A673 (cell line): ENCODE measurements at regions not wholly inside any gene's neighbourhood (a gene's known extent, or its start where the extent isn't known, plus 50 kb on each side); places are given as distances from the start of the nearest gene placed in this dataset.

Experiments used
- BruUV-seq: library from RNA; stranded (reverse); fragments of 400-500 nt; replicated peaks from 2 replicates; lab custom pipeline; 2021; lab: Mats Ljungman, UMichigan
- CTCF ChIA-PET: fragments of 300-600 bp; sonication (Branson Sonifier 250); formaldehyde crosslinking; loops from one replicate; lab custom pipeline; 2022; ENCODE audit warnings: antibody characterized with exemption; lab: Charles Lee
- POLR2A ChIA-PET: fragments of 300-600 bp; sonication (Branson Sonifier 250); formaldehyde crosslinking; loops from one replicate; lab custom pipeline; 2022; ENCODE audit warnings: antibody characterized with exemption; ENCODE audit not compliant: low non-redundant PET; lab: Charles Lee
- DNase-seq: peaks from one replicate; pipeline ENCODE4 v3.0.0-alpha.2; 2015; ENCODE audit warnings: low spot score
- H3K27ac ChIP-seq: fragments of 200-600 bp; sonication (generic); 2 replicates; pipeline ENCODE4 v1.5.1; 2016; ENCODE audit warnings: mixed run types, low read depth, mild to moderate bottlenecking, mixed read lengths, antibody characterized with exemption, low read length; ENCODE audit not compliant: poor library complexity, severe bottlenecking
- H3K27me3 ChIP-seq: fragments of 200-600 bp; sonication (generic); replicated peaks from 2 replicates; pipeline ENCODE4 v1.6.1; 2017; ENCODE audit warnings: mixed run types, low read depth, mild to moderate bottlenecking, mixed read lengths, antibody characterized with exemption, low read length; ENCODE audit not compliant: insufficient read depth, poor library complexity
- H3K36me3 ChIP-seq: fragments of 200-600 bp; sonication (generic); 2 replicates; pipeline ENCODE4 v1.6.1; 2016; ENCODE audit warnings: mixed run types, mild to moderate bottlenecking, mixed read lengths, antibody characterized with exemption, low read length; ENCODE audit not compliant: insufficient read depth, poor library complexity, severe bottlenecking
- H3K4me1 ChIP-seq: fragments of 200-600 bp; sonication (generic); 2 replicates; pipeline ENCODE4 v1.6.1; 2017; ENCODE audit warnings: mixed run types, mild to moderate bottlenecking, mixed read lengths, antibody characterized with exemption, low read length; ENCODE audit not compliant: insufficient read depth, poor library complexity, severe bottlenecking
- H3K4me3 ChIP-seq: fragments of 200-600 bp; sonication (generic); 2 replicates; pipeline ENCODE4 v1.5.1; 2016; ENCODE audit warnings: low read depth, mixed run types, mild to moderate bottlenecking, mixed read lengths, low read length; ENCODE audit not compliant: poor library complexity, severe bottlenecking
- H3K9me3 ChIP-seq: fragments of 200-600 bp; sonication (generic); 2 replicates; pipeline ENCODE4 v1.6.1; 2016; ENCODE audit warnings: mixed run types, low read depth, mild to moderate bottlenecking, mixed read lengths, antibody characterized with exemption, low read length; ENCODE audit not compliant: poor library complexity, severe bottlenecking
- CTCF ChIP-seq: fragments of 300-800, 200-600 bp; sonication (generic); conservative IDR thresholded peaks from 2 replicates; pipeline ENCODE4 v1.5.1; 2017; ENCODE audit warnings: low read depth, mild to moderate bottlenecking, antibody characterized with exemption, low read length, moderate library complexity, mixed read lengths
- EZH2 ChIP-seq: fragments of 200-600 bp; sonication (generic); IDR thresholded peaks from 2 replicates; pipeline ENCODE4 v1.6.1; 2017; ENCODE audit warnings: borderline replicate concordance, low read depth, mild to moderate bottlenecking, mixed read lengths, antibody characterized with exemption, low read length; ENCODE audit not compliant: poor library complexity, severe bottlenecking
- intact Hi-C: fragments of 100-400 bp; cut with micrococcal nuclease; formaldehyde crosslinking; loops from one replicate; pipeline ENCODE4 v1.10.0; 2022; ENCODE audit not compliant: unreplicated experiment

GRCh38 chr5:6545770-6546690 is 86.8 kb downstream of the NSUN2 start:
- intact Hi-C loops, result no loop called here
- no peaks in the 10 kb centered on the region for H3K4me1 ChIP-seq
- DNase-seq, result peak; percentile 25
- H3K27ac ChIP-seq, result no peak overlapping the region
- H3K36me3 ChIP-seq, result no peaks in the 10 kb centered on the region
- TF ChIP-seq EZH2 (no peak), CTCF (no peak)
- no peaks in the 10 kb centered on the region for H3K9me3 ChIP-seq
- ChIA-PET CTCF (no interaction called here), POLR2A (no interaction called here)
- no TSS peak for BruUV-seq
- no peaks in the 10 kb centered on the region for H3K27me3 ChIP-seq
- H3K4me3 ChIP-seq, result no peak overlapping the region

- POLR2A ChIA-PET, result no interaction called here
- no peaks in the 10 kb centered on the region for H3K36me3 ChIP-seq
- no peaks in the 10 kb centered on the region for H3K27me3 ChIP-seq
- TF ChIP-seq EZH2, result no peak
- no peak for TF ChIP-seq CTCF
- no peak overlapping the region for H3K4me3 ChIP-seq
- no peaks in the 10 kb centered on the region for H3K9me3 ChIP-seq
- no peak for DNase-seq
- intact Hi-C loops, result no loop called here
- BruUV-seq, result no TSS peak
- CTCF ChIA-PET, result no interaction called here
- H3K4me1 ChIP-seq, result no peaks in the 10 kb centered on the region
- no peak overlapping the region for H3K27ac ChIP-seq
Observed at GRCh38 chr5:6545036-6545693, 87.7 kb downstream of the NSUN2 start.

- no TSS peak for BruUV-seq
- H3K9me3 ChIP-seq, result no peaks in the 10 kb centered on the region
- intact Hi-C loops, result no loop called here
- no peak for TF ChIP-seq EZH2
- no peak for TF ChIP-seq CTCF
- H3K36me3 ChIP-seq, result no peaks in the 10 kb centered on the region
- ChIA-PET POLR2A (no interaction called here), CTCF (no interaction called here)
- no peak for DNase-seq
- H3K27me3 ChIP-seq, result peaks cover 1% of the 10 kb centered on the region
- H3K4me3 ChIP-seq, result no peak overlapping the region
- no peaks in the 10 kb centered on the region for H3K4me1 ChIP-seq
- H3K27ac ChIP-seq, result no peak overlapping the region
Observed at GRCh38 chr5:6544561-6544935, 88.3 kb downstream of the NSUN2 start.
